GM19351 (cell line): ENCODE measurements at regions not wholly inside any gene's neighbourhood (a gene's known extent, or its start where the extent isn't known, plus 50 kb on each side); places are given as distances from the start of the nearest gene placed in this dataset.
"Not testable (repeated sequence)": the region's sequence is repeated elsewhere in the genome, so short reads cannot be mapped to it uniquely, and the experiment has no call there.

Experiments used
- ATAC-seq: cut with Tn5 transposase; IDR thresholded peaks from one replicate; pipeline ENCODE4 v1.9.1; 2021; ENCODE audit warnings: mild to moderate bottlenecking, moderate library complexity; ENCODE audit not compliant: unreplicated experiment

DNA sequence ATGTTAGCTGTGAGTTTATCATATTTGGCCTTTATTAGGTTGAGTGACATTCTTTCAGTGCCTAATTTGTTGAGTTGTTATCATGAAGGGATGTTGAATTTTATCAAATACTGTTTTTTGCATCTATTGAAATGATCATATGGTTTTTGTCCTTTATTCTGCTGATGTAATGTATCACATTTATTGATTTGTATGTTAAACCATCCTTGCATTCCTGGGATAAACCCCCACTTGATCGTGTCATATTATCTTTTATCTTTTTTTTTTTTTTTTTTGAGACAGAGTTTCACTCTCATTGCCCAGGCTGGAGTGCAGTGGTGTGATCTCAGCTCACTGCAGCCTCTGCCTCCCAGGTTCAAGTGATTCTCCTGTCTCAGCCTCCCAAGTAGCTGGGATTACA, 51.9 kb upstream of the MFGE8 start:
- not testable (repeated sequence) for ATAC-seq

GRCh38 chr15:88970232-88970631, 57.1 kb upstream of the MFGE8 start:
- no peak for ATAC-seq

- ATAC-seq: no peak
Measured at GRCh38 chr15:88974392-88974791, 61.2 kb upstream of the MFGE8 start.

DNA sequence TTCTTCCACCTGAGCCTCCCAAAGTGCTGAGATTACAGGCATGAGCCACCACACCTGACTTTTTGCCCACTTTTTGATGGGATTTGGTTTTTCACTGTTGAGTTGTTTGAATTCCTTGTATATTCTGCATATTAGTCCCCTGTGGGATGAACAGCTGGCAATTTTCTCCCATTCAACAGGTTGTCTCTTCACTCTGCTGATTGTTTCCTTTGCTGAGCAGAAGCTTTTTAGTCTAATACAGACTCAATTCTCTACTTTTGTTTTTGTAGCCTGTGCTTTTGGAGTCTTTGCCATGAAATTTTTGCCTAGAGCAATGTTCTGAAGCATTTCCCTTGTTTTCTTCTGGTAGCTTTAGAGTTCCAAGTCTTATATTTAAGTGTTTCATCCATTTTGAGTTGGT, 62.7 kb upstream of the MFGE8 start:
- ATAC-seq: no peak

GRCh38 chr15:88976656-88977055, 63.5 kb upstream of the MFGE8 start:
- ATAC-seq: no peak

DNA sequence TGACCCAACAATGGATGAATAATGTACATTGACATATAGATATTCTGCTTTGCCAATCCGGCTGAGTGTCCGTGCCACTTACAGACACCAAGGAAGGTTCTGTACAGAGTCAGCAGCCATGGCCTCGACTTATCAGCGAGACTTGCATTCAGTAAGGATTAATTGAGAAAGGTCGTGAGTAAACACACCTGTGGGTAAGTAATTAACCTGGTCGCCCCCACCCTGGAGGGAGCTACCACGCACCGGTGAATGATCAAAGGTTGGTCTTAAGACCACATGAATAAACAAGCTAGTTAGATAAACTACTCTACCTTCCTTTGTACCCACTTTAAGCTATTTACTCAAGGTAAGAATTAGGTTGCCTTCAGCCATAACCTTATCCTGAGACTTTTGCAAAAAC, 66.5 kb upstream of the MFGE8 start:
- ATAC-seq: no peak

- no peak for ATAC-seq
Measured at GRCh38 chr15:88980498-88980897, 67.3 kb upstream of the MFGE8 start.

DNA sequence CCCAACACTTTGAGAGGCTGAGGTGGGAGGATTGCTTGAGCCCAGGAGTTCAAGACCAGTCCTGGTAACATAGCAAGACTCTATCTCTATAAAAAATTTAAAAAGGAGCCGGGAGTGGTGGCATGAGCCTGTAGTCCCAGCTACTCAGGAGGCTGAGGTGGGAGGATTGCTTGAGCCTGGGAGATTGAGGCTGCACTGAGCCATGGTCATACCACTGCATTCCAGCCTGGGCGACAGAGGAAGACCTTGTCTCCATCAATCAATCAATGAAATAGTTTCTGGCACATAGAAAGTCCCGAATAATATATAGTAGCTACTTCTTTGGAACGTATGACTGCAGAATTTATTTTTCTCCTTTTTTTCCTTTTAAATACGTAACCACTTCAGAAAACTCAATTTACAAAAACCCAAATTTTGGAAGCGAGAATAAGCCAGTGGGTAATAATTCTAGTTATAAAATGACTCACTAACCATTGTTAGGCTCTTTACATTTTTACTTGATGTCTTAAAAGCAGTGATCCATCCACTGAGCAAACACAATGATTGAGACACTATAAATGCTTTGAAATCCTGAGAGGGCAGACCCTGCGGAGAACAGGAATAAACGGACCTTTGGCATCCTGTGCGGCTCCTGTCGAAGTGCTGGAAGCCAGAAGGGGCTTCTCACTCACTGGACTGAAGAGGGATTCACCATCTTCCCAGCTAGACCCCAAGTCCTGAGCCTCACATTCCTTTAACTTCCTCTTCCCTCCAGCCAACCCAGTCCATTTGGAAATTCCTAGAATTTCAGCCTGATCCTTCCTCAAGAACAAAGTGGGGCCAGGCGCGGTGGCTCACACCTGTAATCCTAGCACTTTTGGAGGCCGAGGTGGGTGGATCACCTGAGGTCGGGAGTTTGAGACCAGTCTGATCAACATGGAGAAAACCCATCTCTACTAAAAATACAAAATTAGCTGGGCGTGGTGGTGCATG, 68.4 kb upstream of the MFGE8 start:
- ATAC-seq: no peak

DNA sequence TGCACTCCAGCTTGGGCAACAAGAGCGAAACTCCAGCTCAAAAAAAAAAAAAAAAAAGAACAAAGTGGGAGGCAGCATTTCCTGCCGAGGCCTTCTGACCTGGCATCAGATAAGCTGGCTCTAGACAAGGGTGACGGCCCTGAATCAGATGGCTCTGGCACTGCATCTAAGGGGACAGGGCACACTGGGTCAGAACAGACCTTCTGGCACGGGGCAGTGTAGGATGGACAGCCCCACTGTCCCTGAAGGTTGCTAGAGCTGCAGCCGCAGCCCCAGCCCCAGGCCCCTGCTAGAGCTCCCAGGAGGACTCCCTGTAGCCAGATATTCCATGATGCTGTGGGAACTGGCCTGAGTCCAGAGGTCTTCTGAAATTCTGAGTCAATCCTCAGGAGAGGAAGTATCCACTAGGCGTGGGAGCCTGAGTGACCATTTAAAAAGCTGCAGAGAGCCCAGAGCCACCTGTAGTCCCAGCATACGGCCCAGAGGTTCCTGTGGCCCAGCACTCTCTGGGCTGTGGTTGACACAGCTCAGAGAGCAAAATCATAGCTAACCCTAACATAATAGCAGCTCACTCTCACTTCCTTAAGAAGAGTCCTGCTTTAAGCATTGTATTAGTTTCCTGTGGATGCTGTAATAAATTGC, 69.2 kb upstream of the MFGE8 start:
- peak; percentile 99 for ATAC-seq

- no peak for ATAC-seq
Measured at GRCh38 chr15:88982946-88983342, 69.8 kb upstream of the MFGE8 start.

GRCh38 chr15:88983861-88984429, 70.8 kb upstream of the MFGE8 start:
- no peak for ATAC-seq

DNA sequence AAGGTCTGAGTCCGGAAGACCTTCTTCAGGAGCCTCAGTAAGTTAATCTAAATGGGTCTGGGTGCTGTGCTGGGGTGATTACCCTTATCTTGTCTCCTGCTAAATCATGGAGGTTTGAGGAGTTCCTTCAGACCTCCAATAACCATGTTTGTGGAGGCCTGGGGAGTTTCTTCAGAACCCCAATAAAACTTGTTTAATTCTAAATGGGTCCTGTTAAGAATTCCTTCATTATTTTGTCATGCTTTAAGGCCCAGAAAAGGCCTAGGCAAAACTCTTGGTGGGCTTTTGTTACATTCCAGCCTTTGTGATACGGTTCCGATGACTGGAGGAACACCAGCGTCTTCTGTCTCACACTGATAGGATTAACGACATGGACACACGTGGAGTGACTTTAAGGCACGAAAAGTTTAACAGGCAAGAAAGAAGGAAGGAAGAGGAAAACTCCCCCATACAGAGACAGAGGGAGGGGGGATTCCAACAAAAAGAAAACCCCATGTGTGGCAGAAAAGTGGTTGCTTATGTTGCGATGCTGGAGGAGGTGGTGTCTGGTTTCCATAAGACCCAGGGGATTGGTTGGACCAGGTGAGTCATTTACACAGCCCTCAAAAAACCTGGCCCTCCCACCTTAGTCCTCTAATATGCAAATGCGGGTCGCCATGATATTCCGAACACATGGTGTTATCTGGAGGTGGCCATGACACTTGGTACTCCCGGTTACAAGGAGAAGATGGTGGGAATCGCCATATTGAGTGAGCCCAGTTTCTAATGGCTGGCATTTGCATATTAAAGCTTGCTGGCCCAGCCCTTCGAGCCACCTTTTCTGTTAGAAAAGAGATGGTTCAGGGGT, 72.6 kb upstream of the MFGE8 start:
- ATAC-seq: no peak

GRCh38 chr15:88986949-88987590, 73.9 kb upstream of the MFGE8 start:
- no peak for ATAC-seq

DNA sequence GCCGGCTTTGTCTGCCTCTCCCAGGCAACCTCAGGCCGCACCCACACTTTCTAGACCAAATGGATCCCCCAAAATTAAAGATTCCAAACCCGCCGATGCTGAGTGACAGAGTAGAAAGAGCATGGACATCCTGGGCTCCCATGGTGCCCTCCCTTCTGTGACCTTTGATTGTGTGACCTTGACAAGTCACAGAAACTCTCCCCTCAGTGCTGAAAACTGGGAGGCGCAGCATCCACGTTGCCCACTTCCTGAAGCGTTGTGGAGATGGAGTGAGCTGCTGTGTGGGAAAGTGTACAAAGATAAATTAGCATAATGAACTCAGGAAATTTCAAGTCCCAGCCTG, 74.4 kb upstream of the MFGE8 start:
- ATAC-seq: no peak

GRCh38 chr15:88987934-88988671, 74.9 kb upstream of the MFGE8 start:
- no peak for ATAC-seq

- no peak for ATAC-seq
Measured at GRCh38 chr15:88989578-88989977, 76.4 kb upstream of the MFGE8 start.

DNA sequence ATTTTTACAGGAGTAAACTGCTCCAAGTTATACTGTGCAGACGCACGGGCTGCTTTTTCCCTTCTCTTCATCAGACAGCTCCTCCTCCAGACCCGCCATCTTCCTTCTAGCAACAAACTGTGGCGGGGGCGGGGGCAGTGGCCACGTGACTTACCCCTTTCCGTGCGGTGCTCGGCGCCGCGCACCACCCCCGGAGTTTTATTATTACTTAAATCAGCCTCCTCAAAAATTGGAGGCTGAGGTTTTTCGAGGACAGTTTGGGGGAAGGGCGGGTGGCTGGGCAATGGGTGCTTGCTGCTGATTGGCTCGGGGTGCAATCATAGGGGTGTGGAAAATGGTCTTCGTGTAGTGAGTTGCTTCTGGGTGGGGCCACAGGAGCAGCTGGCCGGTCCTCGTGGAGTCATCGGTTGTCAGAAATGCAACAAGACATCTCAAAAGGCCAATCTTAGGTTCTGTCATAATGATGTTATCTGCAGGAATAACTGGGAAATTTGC, 77.1 kb upstream of the MFGE8 start:
- ATAC-seq: no peak

- ATAC-seq: no peak
Measured at GRCh38 chr15:88992216-88992615, 79.0 kb upstream of the MFGE8 start.

- no peak for ATAC-seq
Measured at GRCh38 chr15:88992912-88993376, 79.8 kb upstream of the MFGE8 start.

DNA sequence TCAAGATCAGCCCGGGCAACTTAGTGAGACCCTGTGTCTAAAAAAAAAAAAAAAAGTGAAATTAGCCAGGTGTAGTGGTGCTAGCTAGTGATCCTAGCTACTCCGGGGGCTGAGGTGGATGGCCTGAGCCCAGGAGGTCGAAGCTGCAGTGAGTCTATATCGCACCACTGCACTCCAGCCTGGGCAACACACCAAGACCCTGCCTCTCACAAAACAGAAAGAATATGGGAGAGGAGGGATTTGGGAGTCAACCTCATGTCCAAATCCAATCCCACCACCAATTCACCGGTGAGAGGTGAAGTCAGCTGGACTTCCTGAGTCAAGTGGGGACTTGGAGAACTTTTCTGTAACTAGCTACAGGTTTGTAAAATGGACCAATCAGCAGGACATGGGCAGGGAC, 80.5 kb upstream of the MFGE8 start:
- ATAC-seq: no peak
